SK-N-SH (cell line): ENCODE measurements at regions not wholly inside any gene's neighbourhood (a gene's known extent, or its start where the extent isn't known, plus 50 kb on each side); places are given as distances from the start of the nearest gene placed in this dataset.

Experiments used
- CTCF ChIP-seq: fragments of 200-600 bp; sonication (generic); IDR thresholded peaks from 2 replicates; pipeline ENCODE4 v1.6.1; 2017; ENCODE audit warnings: antibody characterized with exemption, mild to moderate bottlenecking, moderate library complexity
- EP300 ChIP-seq, 2 experiments: IDR thresholded peaks; 2 replicates each; pipeline versions ENCODE4 v1.4.0 to v1.6.1; 2012; ENCODE audit warnings: borderline replicate concordance in 1 of 2, low read depth in 1 of 2, low read length in 1 of 2
- EZH2phosphoT487 ChIP-seq: fragments of 200-600 bp; sonication (generic); IDR thresholded peaks from 2 replicates; pipeline ENCODE4 v1.6.1; 2017; ENCODE audit warnings: low read depth, mixed run types, mild to moderate bottlenecking, antibody characterized with exemption, moderate library complexity, borderline replicate concordance
- GABPA ChIP-seq: IDR thresholded peaks from 2 replicates; pipeline ENCODE4 v1.4.0; 2012; ENCODE audit warnings: low read depth, mild to moderate bottlenecking
- GATA2 ChIP-seq: sonication (generic); formaldehyde crosslinking; IDR thresholded peaks from 2 replicates; pipeline ENCODE4 v1.5.0; 2020; ENCODE audit warnings: mild to moderate bottlenecking, missing genetic modification reagents
- MAX ChIP-seq: IDR thresholded peaks from 2 replicates; pipeline ENCODE4 v1.4.0; 2012; ENCODE audit warnings: low read depth
- POLR2AphosphoS5 ChIP-seq: IDR thresholded peaks from 2 replicates; pipeline ENCODE4 v1.6.1; 2012; ENCODE audit warnings: low read depth, low read length
- RFX5 ChIP-seq: IDR thresholded peaks from 2 replicates; pipeline ENCODE4 v1.6.1; 2012; ENCODE audit warnings: mild to moderate bottlenecking, improper control_type of control experiment, low read length
- TAF1 ChIP-seq: IDR thresholded peaks from 2 replicates; pipeline ENCODE4 v1.6.1; 2012; ENCODE audit warnings: low read depth, mild to moderate bottlenecking, low read length, moderate library complexity, borderline replicate concordance
- TF ChIP-seq, protein P1 (sequence below): IDR thresholded peaks from 2 replicates; pipeline ENCODE4; 2012
- TF ChIP-seq, protein P2 (sequence below): IDR thresholded peaks from 2 replicates; pipeline ENCODE4 v1.6.1; 2012; ENCODE audit warnings: mild to moderate bottlenecking, low read depth, low read length, moderate library complexity

DNA sequence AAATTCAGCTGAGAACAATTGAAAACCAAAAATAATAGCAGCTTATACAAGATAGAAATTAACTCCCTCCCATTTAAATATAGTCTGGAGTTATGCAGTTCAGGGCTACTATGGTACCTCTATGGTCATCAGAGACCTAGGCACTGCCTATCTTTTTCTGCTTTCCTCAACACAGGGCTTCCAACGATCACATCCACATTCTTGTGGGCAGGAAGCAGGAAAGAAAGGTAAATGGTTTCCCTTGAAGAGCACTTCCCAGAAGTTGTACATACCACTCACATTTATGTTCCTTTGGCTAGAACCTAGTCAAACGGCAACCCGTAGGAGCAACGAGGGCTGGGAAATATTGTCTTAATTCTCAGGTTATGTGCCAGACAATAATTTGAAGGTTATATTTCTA lies 197.7 kb upstream of the PRICKLE2 start:
- TF ChIP-seq CTCF (no peak), GABPA (no peak), GATA2 (CRISPR knock-in tag) (no peak), TAF1 (no peak), EP300 (IDR thresholded peaks at IDR 0.05; ENCODE audit: borderline replicate concordance in 1 of 2, low read depth in 1 of 2, low read length in 1 of 2) (no peak), RFX5 (no peak), POLR2AphosphoS5 (no peak), MAX (no peak), EZH2phosphoT487 (no peak)
- TF ChIP-seq, protein P1, sequence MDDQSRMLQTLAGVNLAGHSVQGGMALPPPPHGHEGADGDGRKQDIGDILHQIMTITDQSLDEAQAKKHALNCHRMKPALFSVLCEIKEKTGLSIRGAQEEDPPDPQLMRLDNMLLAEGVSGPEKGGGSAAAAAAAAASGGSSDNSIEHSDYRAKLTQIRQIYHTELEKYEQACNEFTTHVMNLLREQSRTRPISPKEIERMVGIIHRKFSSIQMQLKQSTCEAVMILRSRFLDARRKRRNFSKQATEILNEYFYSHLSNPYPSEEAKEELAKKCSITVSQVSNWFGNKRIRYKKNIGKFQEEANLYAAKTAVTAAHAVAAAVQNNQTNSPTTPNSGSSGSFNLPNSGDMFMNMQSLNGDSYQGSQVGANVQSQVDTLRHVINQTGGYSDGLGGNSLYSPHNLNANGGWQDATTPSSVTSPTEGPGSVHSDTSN = no peak
- TF ChIP-seq, protein P2, sequence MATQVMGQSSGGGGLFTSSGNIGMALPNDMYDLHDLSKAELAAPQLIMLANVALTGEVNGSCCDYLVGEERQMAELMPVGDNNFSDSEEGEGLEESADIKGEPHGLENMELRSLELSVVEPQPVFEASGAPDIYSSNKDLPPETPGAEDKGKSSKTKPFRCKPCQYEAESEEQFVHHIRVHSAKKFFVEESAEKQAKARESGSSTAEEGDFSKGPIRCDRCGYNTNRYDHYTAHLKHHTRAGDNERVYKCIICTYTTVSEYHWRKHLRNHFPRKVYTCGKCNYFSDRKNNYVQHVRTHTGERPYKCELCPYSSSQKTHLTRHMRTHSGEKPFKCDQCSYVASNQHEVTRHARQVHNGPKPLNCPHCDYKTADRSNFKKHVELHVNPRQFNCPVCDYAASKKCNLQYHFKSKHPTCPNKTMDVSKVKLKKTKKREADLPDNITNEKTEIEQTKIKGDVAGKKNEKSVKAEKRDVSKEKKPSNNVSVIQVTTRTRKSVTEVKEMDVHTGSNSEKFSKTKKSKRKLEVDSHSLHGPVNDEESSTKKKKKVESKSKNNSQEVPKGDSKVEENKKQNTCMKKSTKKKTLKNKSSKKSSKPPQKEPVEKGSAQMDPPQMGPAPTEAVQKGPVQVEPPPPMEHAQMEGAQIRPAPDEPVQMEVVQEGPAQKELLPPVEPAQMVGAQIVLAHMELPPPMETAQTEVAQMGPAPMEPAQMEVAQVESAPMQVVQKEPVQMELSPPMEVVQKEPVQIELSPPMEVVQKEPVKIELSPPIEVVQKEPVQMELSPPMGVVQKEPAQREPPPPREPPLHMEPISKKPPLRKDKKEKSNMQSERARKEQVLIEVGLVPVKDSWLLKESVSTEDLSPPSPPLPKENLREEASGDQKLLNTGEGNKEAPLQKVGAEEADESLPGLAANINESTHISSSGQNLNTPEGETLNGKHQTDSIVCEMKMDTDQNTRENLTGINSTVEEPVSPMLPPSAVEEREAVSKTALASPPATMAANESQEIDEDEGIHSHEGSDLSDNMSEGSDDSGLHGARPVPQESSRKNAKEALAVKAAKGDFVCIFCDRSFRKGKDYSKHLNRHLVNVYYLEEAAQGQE = no peak
